ENCODE measurements at regions not wholly inside any gene's neighbourhood (a gene's known extent, or its start where the extent isn't known, plus 50 kb on each side); places are given as distances from the start of the nearest gene placed in this dataset.

DNA sequence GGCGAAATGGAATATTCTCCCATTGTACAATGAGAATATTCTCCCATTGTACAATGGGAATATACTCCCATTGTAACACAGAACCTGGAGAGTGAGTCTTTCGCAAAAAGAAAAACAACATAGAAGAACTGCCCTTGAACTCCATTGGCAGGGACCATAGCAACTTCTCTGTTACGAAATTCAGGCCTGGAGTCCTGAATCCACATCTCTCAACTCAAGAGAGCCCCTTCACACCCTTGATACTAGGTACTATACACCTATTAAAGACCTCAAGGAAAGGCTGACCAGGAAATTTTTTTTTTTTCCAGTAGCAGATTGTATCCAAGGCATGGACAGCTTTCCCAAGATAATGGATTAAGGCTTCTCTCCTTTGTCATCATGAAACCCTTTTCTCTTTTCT lies 1687.0 kb downstream of the GRIK2 start:
- H3K27me3 ChIP-seq, result no peaks in the 10 kb centered on the region
- H3K27ac ChIP-seq, result no peak overlapping the region
- no peak overlapping the region for H3K4me3 ChIP-seq
- H3K9me3 ChIP-seq, result no peaks in the 10 kb centered on the region
- WGBS, 2 donors, result 87 to 91% methylated on average over 3 of the region's 3 CpGs
- TF ChIP-seq EP300 (IDR thresholded peaks at IDR 0.05) (no peak), POLR2A (IDR thresholded peaks at IDR 0.05) (no peak), CTCF (IDR thresholded peaks at IDR 0.05) (no peak)
- no peaks in the 10 kb centered on the region for H3K36me3 ChIP-seq
- DNase-seq (ENCODE audit: low spot score in 2 of 2), result no peak
- no peaks in the 10 kb centered on the region for H3K4me1 ChIP-seq

DNA sequence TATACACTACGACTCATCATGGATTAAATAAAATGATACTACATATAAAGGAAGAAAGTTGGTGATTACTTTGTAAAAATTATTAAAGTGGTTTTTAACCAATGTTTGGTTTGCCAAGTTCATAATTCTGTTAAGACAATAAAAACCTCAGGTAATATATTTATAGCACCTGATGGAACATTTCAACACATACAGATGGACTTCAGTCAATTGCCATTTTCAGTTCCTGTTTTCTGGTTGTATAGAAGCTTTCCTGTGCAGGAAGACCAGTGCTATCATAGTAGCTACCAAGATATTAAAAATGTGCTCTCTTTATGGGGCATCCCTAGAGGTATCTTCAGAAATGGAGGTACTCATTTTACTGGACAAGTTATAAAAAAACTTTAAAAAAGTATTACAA lies 1686.4 kb downstream of the GRIK2 start:
- TF ChIP-seq EP300 (IDR thresholded peaks at IDR 0.05), result no peak
- no peak for TF ChIP-seq POLR2A (IDR thresholded peaks at IDR 0.05)
- no peak for TF ChIP-seq CTCF (IDR thresholded peaks at IDR 0.05)

GRCh38 chr6:103062136-103062535 lies 1668.6 kb downstream of the GRIK2 start:
- no peak for DNase-seq (ENCODE audit: low spot score in 2 of 2)
- 94 to 100% methylated on average over 1 of the region's 1 CpG for WGBS, 2 donors
- Histone ChIP-seq H3K27me3 (no peaks in the 10 kb centered on the region), H3K4me1 (no peaks in the 10 kb centered on the region), H3K9me3 (peaks cover 0 to 14% (median 4%) of the 10 kb centered on the region in 4 donors), H3K27ac (no peak overlapping the region), H3K36me3 (no peaks in the 10 kb centered on the region), H3K4me3 (no peak overlapping the region)
- no peak for TF ChIP-seq POLR2A (IDR thresholded peaks at IDR 0.05)
- TF ChIP-seq CTCF (IDR thresholded peaks at IDR 0.05), result no peak
- no peak for TF ChIP-seq EP300 (IDR thresholded peaks at IDR 0.05)

More for the DNA sequence above, 1686.4 kb downstream of the GRIK2 start:
- Histone ChIP-seq H3K4me3 (no peak overlapping the region), H3K36me3 (no peaks in the 10 kb centered on the region), H3K4me1 (no peaks in the 10 kb centered on the region), H3K27me3 (no peaks in the 10 kb centered on the region), H3K9me3 (no peaks in the 10 kb centered on the region), H3K27ac (no peak overlapping the region)
- DNase-seq (ENCODE audit: low spot score in 2 of 2), result no peak
- 91 to 94% methylated on average over 1 of the region's 1 CpG for WGBS, 2 donors

DNA sequence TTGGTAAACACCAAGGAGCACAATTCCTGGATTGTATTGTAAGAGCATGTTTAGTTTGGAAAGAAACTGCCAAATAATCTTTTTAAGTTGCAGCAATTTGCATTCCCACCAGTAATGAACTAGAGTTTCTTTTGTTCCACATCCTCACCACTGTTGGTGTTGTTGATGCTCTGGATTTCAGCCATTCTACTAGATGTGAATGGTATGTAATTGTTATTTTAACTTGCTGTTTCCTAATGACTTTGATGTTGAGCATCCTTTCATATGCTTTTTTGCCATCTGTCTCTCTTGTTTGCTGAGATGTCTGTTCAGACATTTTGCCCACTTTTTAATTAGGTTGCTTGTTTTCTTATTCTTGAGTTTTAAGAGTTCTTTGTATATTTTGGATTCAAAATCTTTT lies 1654.1 kb downstream of the GRIK2 start:
- Histone ChIP-seq H3K27ac (no peak overlapping the region), H3K27me3 (no peaks in the 10 kb centered on the region), H3K36me3 (no peaks in the 10 kb centered on the region), H3K9me3 (no peaks in the 10 kb centered on the region), H3K4me3 (no peak overlapping the region), H3K4me1 (no peaks in the 10 kb centered on the region)
- DNase-seq (ENCODE audit: low spot score in 2 of 2), result no peak
- TF ChIP-seq CTCF (IDR thresholded peaks at IDR 0.05) (no peak), EP300 (IDR thresholded peaks at IDR 0.05) (no peak), POLR2A (IDR thresholded peaks at IDR 0.05) (no peak)

- Histone ChIP-seq H3K9me3 (no peaks in the 10 kb centered on the region), H3K36me3 (no peaks in the 10 kb centered on the region), H3K4me1 (no peaks in the 10 kb centered on the region), H3K27me3 (no peaks in the 10 kb centered on the region), H3K27ac (no peak overlapping the region), H3K4me3 (no peak overlapping the region)
- 27 to 36% methylated on average over 5 of the region's 5 CpGs for WGBS, 2 donors
- no peak for TF ChIP-seq EP300 (IDR thresholded peaks at IDR 0.05)
- no peak for TF ChIP-seq CTCF (IDR thresholded peaks at IDR 0.05)
- no peak for TF ChIP-seq POLR2A (IDR thresholded peaks at IDR 0.05)
- DNase-seq (ENCODE audit: low spot score in 2 of 2), result no peak
These were observed 1648.8 kb downstream of the GRIK2 start for GRCh38 chr6:103042336-103042735.

Measured in tibial nerve (tissue), 4 donors.